EL (cell line): ENCODE measurements at regions not wholly inside any gene's neighbourhood (a gene's known extent, or its start where the extent isn't known, plus 50 kb on each side); places are given as distances from the start of the nearest gene placed in this dataset.
A peak's percentile ranks its signal among the peaks of the same experiment; 100 is the strongest.

Source experiments
- DNase-seq: peaks from one replicate; pipeline ENCODE4 v3.0.0-alpha.2; 2016

GRCh38 chr2:41705634-41706033 lies 342.2 kb upstream of the PKDCC start:
- DNase-seq = no peak

DNA sequence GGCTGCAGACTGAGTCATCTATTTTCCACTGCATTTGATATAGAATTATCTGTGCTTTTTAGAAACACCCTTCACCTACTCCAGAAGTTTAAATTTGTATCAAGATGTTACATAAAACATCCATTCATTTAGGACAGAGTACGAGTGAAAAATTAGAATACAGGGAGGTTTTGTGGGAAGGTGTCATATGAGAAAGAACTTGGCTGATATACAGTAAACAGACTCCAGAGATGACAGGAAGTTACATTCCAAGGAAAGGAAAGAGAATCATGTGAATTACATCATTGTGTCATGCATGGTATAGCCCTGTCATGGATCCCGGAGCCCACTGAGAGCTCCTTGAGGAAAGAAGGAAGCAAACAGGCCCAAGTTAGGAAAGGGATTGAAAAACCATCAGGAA lies 341.5 kb upstream of the PKDCC start:
- no peak for DNase-seq

DNA sequence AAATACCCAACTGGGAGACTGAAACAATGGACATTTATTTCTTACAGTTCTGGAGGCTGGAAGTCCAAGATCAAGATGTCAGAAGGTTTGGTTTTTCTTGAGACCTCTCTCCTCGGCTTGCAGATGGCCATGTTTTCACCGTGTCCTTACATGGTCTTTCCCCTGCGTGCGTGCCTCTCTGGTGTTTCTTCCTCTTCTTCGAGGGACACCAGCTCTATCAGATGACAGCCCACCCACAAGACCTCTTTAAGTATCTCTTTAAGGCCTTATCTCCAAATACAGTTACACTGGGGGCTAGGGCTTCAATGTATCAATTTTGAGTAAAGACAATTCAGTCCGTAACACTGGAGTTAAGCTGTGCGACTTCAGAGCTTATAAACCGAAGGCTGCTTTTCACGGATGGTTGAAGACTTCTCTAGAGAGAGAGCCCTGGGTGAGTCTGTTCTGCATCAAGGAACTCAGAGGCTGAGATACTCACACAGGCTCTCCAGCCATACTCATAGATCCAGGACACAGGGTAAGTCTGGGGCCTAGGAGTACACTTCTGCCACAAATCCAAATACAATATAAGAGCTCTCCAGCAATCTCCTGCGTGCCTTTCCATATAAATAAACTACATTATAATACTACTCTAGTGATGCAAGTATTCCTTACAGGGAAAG lies 339.9 kb upstream of the PKDCC start:
- DNase-seq = no peak

DNA sequence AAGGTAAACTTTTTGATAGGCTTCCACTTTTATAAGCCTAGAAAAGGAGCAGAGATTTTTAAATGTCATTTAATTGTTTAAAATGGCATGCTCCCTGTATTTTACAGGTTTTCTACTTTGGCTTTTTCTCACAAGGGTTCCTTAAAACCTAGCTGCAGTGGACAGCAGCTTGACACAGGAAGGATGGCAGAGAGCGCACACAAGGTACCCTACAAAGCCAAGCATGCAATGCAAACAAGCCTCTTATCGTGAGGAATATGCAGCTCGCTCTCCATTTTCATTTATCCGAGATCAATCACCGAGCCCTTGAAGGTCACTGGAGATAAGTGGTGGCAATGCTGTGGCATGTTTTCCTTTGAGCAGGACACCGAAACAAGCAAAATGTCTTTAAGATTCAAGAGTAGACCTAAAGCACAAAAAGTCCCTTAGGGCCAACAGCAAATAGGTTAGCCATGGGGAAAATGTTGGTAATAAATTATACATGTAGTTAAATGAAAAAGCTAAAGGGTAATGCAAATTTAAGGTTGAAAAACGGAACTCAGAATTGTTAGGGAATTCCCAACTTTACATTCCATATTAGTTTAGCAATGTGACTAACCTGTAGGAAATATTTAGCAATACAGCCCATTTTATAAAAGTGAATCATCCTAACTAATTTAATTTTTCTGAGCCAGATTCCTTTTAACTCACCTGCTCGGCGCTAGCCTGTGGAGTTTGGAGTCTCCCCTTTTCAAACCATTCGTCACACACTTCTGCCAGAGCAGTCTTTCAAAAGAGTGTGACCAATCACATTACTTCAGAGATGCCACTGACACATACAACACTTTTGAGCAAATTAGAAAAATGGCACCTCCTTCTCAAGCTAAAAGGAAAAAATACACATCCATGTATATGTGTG lies 337.9 kb upstream of the PKDCC start:
- no peak for DNase-seq

DNA sequence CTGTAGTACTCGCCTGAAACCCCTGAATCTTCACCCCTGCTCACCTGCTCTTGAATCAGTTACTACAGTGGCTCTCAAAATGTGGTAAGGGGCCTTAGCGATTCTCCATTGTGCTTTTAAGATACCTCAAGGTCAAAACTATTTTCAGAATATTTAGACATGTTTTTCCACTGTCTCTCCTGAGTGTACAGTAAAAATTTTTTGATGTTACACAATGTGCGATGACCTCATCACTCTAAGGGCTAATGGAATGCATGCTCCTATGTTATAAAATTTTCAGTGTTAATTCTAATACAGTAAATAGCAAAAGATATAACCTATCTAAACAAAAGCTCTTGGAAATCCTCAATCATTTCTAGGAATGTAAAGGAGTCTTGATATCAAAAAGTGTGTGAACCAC lies 336.9 kb upstream of the PKDCC start:
- peak; percentile 30 for DNase-seq

DNA sequence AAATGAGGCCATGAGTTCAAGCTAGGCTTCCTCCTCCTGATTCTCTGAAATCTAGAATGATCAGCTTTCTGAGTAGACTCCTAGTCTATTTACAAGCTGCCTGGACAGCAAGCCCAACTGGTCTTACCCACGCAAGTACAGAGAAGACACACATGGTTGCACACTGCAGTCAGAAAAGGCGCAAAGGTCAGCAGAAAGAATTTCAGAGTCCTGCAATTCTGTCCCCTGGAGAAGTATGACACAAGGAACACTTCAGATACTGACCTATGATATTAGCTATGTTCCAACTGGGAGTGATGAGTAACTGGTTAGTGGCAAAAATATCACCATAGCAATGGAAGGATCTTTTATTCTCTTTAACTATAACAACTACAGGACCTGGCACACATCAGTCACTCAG lies 336.1 kb upstream of the PKDCC start:
- DNase-seq = no peak

DNA sequence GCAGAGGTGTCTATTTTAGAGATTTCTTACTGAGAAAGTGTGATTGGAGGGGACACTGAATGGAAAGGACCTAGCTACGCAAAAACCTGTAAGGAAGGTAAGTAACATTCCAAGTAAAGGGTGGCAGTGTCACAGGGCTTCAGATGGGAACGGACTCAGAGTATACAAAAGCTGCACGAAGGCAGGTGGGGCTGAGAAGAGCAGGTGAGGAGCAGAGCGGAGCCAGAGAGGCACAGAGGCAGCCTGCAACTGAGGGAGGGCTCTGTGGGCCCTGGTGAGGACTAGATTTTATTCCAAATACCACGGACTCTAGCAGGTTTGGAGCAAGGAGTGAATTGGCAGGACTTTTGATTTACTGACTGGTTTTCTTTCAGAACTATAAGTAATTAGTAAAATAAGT lies 331.3 kb upstream of the PKDCC start:
- no peak for DNase-seq

- DNase-seq = no peak
Measured at GRCh38 chr2:41717839-41718238, 330.0 kb upstream of the PKDCC start.

GRCh38 chr2:41718705-41719104 lies 329.1 kb upstream of the PKDCC start:
- no peak for DNase-seq

- DNase-seq = no peak
Measured at GRCh38 chr2:41719756-41720155, 328.1 kb upstream of the PKDCC start.

GRCh38 chr2:41720331-41721251 lies 327.2 kb upstream of the PKDCC start:
- DNase-seq = peak; percentile 49

DNA sequence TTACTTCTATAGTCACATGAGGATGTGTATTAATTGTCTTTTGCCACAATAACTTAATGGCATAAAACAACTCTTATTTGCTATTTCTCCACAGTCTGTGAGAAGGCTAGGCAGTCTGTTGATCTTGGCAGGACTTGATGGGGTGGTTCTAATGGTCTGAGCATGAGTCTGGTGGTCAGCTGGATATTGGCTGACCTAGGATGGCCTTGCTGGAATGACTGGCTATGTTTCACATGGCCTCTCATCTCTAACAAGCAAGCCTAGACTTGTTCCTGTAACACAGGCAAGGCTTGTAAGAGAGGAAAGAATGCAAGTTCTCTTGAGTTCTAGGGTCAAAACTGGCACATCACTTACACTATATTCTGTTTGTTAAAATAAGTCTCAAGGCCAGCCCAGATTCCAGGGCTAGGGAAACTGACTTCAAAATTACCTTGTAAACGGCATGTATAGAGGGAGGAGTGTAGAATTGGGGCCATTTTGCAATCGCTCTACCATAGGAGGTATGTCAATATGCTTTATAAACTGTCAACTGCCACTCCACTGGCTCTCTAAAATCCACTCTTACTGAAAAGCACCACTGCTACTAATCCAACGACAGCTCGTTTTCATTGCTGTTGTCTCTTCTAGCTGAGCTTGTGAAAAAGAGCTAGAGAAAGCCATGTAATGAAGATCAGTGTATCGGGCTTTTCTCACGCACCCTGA lies 325.0 kb upstream of the PKDCC start:
- peak; percentile 39 for DNase-seq

- DNase-seq = no peak
Measured at GRCh38 chr2:41723526-41723925, 324.3 kb upstream of the PKDCC start.

DNA sequence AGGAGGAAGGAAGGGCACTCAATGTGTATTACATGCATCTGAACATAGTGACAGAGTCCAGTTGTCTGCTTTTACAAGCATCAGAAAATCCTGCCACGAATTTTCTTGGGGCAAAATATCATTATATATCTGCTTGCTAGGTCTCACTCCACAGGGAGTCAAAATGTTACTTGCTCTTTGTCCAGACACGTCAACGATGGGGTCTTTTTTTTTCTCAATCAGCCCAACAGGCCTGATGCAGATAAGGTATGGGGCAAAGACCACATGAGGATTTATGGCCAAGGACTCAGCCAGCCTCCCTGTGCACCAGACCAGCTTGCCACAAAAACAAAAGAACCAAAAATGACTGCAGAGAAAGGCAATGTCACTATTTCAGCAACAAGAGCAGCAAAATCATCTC lies 323.4 kb upstream of the PKDCC start:
- no peak for DNase-seq

DNA sequence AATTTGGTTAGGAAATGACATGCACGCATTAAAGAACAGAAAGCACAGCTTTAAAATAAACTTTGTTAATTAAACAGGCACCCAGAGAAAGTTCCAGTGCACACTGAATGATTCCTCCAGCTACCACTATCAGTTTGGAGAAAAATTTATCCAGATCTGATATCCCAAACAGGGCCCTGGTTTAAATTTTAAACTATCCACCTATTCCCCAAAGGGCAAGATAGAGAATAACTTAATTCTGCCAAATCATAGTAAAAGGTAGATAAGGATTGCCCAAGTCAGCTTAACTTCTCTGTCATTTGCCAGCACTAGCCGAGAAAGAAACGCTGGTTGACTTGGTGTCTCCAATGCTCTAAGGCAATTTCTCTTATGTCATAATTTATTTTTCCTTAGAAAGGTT lies 321.9 kb upstream of the PKDCC start:
- DNase-seq = no peak

DNA sequence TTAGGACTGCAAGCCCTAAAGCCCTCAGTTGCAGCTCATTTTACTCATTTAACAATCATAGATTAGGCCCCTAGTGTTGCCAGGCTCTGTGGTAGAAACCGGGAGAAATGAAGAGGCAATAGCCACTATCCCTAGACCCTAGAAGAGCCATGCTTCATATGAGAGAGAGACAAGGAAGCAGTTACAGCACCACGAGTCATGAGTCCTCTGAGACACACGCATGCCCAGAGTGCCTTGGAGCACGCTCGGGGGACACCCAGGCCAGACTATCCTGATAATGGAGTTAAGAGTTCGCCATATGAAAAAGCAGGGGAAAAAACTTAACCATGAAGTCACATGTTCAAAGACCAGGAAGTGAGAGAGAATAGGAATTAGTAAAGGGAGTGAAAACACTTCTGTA lies 321.5 kb upstream of the PKDCC start:
- DNase-seq = no peak

GRCh38 chr2:41727152-41727551 lies 320.7 kb upstream of the PKDCC start:
- DNase-seq = no peak

DNA sequence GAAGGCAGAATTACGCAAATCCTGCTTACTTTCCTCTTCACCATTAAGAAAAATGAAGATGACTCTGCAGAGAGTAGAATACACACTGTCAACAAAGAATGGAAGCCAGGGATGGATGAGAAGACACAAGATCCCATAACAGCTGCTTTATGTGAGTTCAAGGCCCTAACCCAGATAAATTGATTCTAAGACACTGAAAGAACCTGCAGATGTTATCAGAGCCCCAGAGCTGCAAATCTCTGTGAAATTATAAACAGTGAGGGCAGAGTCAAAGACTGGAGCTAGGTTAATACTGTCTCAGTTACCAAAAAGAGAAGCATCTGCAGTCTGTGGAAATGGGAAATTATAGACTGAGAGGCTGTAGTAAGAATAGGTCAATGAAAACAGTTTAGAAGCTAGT lies 320.1 kb upstream of the PKDCC start:
- DNase-seq = no peak

DNA sequence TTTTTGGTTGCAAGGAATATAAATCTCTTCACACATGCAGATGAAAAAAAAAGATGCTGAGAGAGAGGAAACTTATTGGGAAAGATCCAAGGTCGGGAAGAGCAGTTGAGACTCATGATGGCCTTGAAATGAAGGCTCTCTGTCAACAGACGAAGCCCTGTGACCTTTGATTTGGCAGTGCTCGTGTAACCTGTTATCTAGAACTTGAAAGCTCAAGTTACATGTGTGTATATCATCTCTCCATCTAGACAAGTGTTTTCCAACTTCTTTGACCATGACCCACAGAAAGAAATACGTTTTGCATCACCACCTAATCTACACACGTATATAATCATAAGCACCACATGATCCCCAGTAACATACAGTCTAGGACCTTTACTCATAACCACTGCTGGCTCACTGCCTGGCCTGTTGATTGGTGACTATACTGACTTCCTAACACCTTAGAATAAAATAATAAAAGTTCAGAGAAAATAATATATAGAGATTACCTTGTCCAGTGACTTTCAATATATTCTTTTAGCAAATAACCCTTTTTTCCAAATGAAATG lies 319.0 kb upstream of the PKDCC start:
- DNase-seq = no peak

- no peak for DNase-seq
Measured at GRCh38 chr2:41729800-41730364, 317.9 kb upstream of the PKDCC start.

GRCh38 chr2:41735006-41735405 lies 312.8 kb upstream of the PKDCC start:
- DNase-seq = no peak

GRCh38 chr2:41735476-41735875 lies 312.3 kb upstream of the PKDCC start:
- no peak for DNase-seq
